ENCODE measurements at regions not wholly inside any gene's neighbourhood (a gene's known extent, or its start where the extent isn't known, plus 50 kb on each side); places are given as distances from the start of the nearest gene placed in this dataset.

DNA sequence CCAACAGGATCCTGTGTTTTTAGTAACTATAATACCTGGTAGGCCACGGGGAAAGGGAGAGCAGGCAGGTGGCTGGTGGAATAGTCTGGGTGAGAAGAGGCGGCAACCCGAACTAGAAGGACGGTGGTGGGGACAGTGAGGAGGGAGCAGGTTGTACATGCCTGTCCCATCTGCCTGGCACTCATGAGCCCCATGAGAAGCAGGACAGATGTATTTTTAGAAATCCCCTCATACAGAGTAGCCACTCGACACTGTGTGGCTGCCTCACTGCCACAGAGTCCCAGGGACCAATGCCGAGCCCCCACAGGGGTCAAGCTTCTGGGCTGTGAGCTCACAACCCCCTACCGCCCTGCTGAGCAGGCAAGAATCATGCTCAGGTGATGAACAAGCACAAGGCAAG, 136.6 kb downstream of the SEC61B start:
- TF ChIP-seq, protein P1, sequence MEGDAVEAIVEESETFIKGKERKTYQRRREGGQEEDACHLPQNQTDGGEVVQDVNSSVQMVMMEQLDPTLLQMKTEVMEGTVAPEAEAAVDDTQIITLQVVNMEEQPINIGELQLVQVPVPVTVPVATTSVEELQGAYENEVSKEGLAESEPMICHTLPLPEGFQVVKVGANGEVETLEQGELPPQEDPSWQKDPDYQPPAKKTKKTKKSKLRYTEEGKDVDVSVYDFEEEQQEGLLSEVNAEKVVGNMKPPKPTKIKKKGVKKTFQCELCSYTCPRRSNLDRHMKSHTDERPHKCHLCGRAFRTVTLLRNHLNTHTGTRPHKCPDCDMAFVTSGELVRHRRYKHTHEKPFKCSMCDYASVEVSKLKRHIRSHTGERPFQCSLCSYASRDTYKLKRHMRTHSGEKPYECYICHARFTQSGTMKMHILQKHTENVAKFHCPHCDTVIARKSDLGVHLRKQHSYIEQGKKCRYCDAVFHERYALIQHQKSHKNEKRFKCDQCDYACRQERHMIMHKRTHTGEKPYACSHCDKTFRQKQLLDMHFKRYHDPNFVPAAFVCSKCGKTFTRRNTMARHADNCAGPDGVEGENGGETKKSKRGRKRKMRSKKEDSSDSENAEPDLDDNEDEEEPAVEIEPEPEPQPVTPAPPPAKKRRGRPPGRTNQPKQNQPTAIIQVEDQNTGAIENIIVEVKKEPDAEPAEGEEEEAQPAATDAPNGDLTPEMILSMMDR (IDR thresholded peaks at IDR 0.05) = no peak
- no peak for TF ChIP-seq POLR2A (IDR thresholded peaks at IDR 0.05)
